Skeletal muscle cell (primary cell): ENCODE measurements at regions not wholly inside any gene's neighbourhood (a gene's known extent, or its start where the extent isn't known, plus 50 kb on each side); places are given as distances from the start of the nearest gene placed in this dataset.
A peak's percentile ranks its signal among the peaks of the same experiment; 100 is the strongest.
"Not testable (repeated sequence)": the region's sequence is repeated elsewhere in the genome, so short reads cannot be mapped to it uniquely, and the experiment has no call there.

Experiments used
- DNase-seq: peaks from one replicate; pipeline ENCODE4 v3.0.0-alpha.2; 2010; ENCODE audit warnings: low read depth
- H3K4me3 ChIP-seq: 2 replicates; pipeline ENCODE4 v1.5.1; 2011; ENCODE audit warnings: low read depth, mild to moderate bottlenecking, control low read depth, low read length, moderate library complexity

GRCh38 chr4:186840771-186841301 lies 117.2 kb upstream of the FAT1 start:
- H3K4me3 ChIP-seq, result no peak overlapping the region

DNA sequence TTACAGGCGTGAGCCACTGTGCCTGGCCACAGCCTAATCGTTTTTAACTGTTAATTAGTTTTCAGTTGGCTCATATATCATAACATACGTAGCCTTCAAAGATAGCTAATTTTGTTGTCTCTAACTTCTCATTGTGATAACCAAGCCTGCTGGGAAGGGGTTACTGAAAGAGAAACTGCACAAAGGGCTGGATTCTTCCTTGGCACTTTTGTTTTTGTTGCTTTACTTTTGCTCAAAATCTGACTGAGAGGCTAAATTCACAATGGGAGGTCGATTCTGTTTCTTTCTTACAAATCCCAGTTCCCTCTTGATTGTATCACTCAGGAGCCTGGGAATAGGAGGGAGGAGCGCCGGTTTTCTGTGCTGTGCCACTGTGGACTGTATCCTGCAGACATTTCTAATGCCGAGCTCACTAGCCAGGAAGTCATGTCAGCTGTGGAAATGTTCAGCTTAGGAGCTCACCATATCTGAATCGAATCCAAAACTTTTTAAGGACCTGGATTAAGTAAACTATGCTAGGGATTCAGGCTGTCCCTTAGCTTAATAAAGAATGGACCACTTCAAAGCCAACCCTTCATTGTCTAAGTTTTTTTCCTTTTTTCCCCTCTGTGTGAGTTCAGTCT lies 120.5 kb upstream of the FAT1 start:
- H3K4me3 ChIP-seq, result peak overlapping the region; percentile 5
- DNase-seq, result peak; percentile 22

More at GRCh38 chr4:186840771-186841301, 117.2 kb upstream of the FAT1 start:
- no peak for DNase-seq

GRCh38 chr4:186845137-186845842 lies 121.6 kb upstream of the FAT1 start:
- peak; percentile 60 for DNase-seq
- no peak overlapping the region for H3K4me3 ChIP-seq

GRCh38 chr4:186846426-186846825 lies 122.8 kb upstream of the FAT1 start:
- no peak overlapping the region for H3K4me3 ChIP-seq
- DNase-seq, result no peak

DNA sequence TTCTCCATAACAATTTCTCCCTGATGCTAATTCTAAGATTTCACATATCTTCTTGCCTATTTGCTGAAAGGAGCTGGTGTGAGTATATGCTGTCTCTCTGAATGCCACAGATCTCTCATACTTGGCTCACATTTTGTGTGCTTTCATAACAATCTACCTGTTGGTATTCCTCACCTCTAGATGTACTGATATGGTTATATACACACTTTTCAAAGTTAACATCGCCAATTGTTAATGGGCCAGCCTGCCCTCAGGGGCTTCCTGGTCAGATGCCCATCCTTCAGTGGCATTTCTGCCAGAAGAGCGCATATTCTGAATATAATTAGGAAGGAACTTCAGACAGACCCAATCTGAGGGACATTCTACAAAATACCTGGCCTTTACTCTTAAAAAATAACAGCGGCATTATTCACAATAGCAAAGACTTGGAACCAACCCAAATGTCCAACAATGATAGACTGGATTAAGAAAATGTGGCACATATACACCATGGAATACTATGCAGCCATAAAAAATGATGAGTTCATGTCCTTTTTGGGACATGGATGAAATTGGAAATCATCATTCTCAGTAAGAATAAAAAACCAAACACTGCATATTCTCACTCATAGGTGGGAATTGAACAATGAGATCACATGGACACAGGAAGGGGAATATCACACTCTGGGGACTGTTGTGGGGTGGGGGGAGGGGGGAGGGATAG lies 123.9 kb upstream of the FAT1 start:
- not testable (repeated sequence) for DNase-seq, H3K4me3 ChIP-seq

DNA sequence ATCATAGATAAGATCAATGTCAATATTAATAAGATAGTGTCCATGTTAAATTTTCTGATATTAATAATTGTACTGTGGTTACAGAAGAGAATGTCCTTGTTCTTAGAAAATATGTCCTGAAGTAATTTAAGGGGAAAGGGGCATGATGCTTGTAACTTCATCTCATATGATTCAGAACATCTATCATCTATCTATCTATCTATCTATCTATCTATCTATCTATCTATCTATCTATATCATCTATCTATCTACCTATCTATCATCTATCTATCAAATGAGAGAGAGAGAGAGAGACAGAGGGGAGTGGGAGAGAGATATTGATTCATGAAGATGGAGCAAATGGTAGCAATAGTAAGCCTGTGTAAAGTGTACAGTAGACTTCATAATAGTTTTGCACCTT lies 124.8 kb upstream of the FAT1 start:
- H3K4me3 ChIP-seq, result no peak overlapping the region
- DNase-seq, result no peak

GRCh38 chr4:186851291-186852072 lies 127.8 kb upstream of the FAT1 start:
- DNase-seq, result no peak
- no peak overlapping the region for H3K4me3 ChIP-seq

DNA sequence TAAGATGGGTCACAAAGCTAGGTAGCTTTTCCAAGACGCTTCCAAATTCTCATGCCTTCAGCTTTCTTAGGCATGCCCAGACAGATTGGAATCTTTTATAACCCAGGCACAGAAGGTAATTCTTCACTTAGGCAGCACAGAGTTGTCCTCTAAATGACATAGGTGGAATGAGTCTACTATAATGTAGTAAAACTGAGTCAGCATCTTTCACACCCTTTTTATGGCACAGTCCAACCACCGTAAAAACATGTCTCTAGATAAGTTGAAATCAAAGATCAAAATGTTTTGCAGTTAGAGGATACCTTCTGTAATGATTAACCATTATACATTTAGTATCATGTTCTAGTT lies 128.4 kb upstream of the FAT1 start:
- no peak overlapping the region for H3K4me3 ChIP-seq
- no peak for DNase-seq

DNA sequence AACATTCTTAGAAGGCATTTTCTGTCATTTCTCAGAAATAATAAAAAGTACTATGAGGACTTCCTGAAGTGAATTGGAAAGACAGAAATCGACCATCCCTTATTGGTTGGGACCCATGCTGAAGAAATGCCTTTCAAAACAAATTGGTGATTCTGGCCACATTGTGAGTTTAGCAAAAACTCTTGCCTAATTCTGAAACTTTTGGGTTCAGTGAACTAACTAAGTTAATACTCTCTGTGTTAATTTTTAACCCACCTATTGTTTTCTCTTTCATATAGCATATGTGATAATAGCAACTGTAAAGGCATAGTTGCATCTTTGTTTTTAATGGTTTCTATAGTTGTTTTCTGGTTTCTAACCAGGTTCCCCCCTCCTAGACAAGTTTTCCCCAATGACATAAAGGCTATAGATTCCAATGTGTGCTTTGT lies 129.3 kb upstream of the FAT1 start:
- H3K4me3 ChIP-seq, result no peak overlapping the region
- no peak for DNase-seq

- no peak overlapping the region for H3K4me3 ChIP-seq
- no peak for DNase-seq
These were observed 130.6 kb upstream of the FAT1 start for GRCh38 chr4:186854256-186854655.

- H3K4me3 ChIP-seq, result no peak overlapping the region
- no peak for DNase-seq
These were observed 131.5 kb upstream of the FAT1 start for GRCh38 chr4:186855111-186855510.

DNA sequence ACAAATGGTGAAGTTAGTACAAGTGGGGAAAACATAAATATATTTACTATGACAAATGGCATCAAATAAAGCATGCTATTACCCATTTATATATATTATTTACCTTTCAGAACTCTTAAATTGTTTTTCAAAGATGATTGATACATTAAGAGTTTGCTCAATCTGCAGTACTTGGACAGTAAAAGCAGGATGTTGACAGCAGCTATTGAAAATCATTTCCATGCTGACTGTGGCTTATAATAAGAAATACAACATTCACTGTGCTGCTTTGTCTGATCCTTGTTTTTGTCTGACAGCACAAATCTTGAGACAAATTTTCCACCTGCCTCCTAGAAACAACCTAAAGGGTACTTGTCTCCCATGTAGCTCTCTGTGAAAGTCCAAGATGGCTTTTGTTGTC lies 134.1 kb upstream of the FAT1 start:
- DNase-seq, result no peak
- H3K4me3 ChIP-seq, result no peak overlapping the region

DNA sequence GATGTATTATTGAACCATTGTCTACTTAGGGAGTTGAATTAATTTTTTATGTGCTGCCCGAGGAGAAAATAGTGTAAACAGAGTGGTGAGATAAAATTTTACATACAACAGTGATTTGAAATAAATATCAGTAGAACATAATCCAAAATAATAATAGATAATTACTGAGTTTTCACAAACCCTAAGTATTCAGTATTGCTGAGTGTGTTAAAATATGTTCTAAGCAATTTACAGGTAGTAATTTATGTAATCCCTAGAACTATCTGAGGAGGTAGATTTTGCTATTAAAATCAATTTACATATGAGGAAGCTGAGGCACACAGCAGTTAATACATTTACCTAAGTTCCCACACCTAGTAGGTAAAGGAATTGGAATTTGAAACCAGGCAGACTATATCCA lies 134.7 kb upstream of the FAT1 start:
- no peak overlapping the region for H3K4me3 ChIP-seq
- no peak for DNase-seq

DNA sequence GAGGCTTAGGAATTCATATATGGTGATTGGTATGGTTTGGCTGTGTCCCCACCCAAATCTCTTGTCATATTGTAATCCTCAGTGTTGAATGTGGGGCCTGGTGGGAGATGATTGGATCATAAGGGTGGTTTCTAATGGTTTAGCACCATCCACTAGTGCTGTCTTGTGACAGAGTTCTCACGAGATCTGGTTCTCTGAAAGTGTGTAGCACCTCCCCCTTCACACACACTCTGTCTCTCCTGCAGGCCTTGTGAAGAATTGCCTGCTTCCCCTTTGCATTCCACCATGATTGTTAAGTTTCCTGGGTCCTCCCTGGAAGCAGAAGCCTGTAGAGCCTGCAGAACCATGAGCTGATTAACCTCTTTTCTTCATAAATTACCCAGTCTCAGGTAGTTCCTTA lies 135.8 kb upstream of the FAT1 start:
- H3K4me3 ChIP-seq, result no peak overlapping the region
- no peak for DNase-seq

- no peak overlapping the region for H3K4me3 ChIP-seq
- no peak for DNase-seq
These were observed 137.7 kb upstream of the FAT1 start for GRCh38 chr4:186861317-186861716.

GRCh38 chr4:186871856-186872255 lies 148.2 kb upstream of the FAT1 start:
- no peak overlapping the region for H3K4me3 ChIP-seq

GRCh38 chr4:186873095-186873494 lies 149.4 kb upstream of the FAT1 start:
- not testable (repeated sequence) for H3K4me3 ChIP-seq, DNase-seq

More at GRCh38 chr4:186871856-186872255, 148.2 kb upstream of the FAT1 start:
- DNase-seq, result no peak

- no peak for DNase-seq
- no peak overlapping the region for H3K4me3 ChIP-seq
These were observed 151.8 kb upstream of the FAT1 start for GRCh38 chr4:186875476-186875875.

DNA sequence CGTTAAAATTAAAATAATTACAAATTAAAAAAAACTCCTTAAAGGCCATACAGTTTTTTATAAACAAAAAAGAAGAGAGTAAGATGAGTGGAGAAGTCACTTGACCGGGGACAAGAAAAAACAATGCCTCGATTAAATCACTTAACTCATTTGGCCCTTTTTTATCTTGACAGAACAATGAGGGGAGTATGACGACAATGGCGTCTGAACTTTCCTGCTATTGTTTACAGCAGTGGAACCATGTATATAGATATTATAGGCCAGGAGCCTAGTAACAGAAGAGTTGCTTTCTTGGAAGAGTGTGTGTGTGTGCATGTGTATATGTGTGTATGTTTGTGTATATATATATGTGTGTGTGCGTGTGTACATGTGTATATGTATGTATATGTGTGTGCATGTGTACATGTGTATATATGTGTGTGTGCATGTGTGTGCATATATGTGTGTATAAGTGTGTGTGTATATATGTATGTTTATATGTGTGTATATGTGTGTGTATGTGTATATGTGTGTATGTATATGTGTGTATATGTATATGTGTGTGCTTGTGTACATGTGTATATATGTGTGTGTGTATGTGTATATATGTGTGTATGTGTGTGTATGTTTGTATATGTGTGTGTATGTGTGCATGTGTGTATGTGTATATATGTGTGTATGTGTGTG lies 153.4 kb upstream of the FAT1 start:
- H3K4me3 ChIP-seq, result no peak overlapping the region
- no peak for DNase-seq
